Stimulated activated CD4-positive, alpha-beta T cell treated with anti-CD3 and anti-CD28 coated beads, Interleukin-12 subunit alpha, Interleukin-12 subunit beta, amount 100 ng/mL, for 4 hours (primary cell): ENCODE measurements at regions not wholly inside any gene's neighbourhood (a gene's known extent, or its start where the extent isn't known, plus 50 kb on each side); places are given as distances from the start of the nearest gene placed in this dataset.
"Not testable (repeated sequence)": the region's sequence is repeated elsewhere in the genome, so short reads cannot be mapped to it uniquely, and the experiment has no call there.

Experiments
- DNase-seq: peaks from one replicate; pipeline ENCODE4 v3.0.0-alpha.2; 2020

- no peak for DNase-seq
These were observed 816.3 kb upstream of the SEMA6D start for GRCh38 chr15:46901001-46901400.

GRCh38 chr15:46917721-46918252 is 799.5 kb upstream of the SEMA6D start:
- no peak for DNase-seq

DNA sequence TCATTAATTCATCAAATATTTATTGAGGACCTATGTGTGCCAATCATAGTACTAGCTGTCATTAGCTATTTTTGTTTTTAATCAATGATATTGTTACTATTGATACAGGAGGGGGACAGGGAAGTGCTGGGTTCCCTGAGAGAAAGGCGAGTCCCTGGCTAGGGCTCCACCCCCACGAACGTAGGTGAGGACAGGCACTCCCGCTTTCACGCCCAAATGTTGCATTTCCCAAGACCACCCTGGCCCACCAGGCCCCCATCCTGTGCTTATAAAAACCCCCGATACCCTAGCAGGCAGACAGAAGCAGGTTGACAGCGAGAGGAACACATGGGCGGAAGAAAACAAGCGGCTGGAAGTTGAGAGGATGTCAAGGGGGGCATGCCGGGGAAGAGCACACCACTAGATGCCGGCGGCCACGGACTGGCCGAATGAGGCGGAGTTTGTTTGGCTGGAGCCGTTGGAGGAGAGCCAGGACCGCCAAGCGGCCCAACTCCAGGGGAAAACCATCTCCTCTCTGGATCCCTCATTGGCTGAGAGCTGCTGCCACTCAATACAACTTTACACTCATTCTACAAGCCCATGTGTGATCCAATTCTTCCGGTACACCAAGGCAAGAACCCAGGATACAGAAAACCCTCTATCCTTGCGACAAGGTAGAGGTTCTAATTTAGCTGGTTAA is 798.7 kb upstream of the SEMA6D start:
- DNase-seq = no peak

DNA sequence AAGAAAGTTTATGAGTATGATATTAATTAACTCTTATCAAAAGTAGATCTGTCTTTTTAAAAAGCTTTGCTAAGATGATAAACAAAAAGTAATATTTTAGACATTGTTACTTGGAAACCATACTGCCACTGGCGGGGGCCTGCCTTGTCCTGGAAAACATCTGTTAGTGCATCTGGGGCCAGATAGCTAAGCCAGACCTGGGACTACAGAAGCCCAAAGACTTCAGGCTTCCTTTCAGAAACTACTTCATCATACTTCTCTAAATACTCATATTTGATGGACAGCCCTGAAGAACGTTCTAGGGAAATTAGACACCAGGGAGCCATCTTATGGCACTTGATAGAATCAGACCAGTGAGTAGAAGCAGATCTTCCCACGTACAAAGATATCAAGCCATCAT is 795.4 kb upstream of the SEMA6D start:
- DNase-seq = no peak

- no peak for DNase-seq
These were observed 786.9 kb upstream of the SEMA6D start for GRCh38 chr15:46930426-46930825.

GRCh38 chr15:46933332-46933731 is 784.0 kb upstream of the SEMA6D start:
- DNase-seq = no peak

- no peak for DNase-seq
These were observed 782.5 kb upstream of the SEMA6D start for GRCh38 chr15:46934851-46935250.

DNA sequence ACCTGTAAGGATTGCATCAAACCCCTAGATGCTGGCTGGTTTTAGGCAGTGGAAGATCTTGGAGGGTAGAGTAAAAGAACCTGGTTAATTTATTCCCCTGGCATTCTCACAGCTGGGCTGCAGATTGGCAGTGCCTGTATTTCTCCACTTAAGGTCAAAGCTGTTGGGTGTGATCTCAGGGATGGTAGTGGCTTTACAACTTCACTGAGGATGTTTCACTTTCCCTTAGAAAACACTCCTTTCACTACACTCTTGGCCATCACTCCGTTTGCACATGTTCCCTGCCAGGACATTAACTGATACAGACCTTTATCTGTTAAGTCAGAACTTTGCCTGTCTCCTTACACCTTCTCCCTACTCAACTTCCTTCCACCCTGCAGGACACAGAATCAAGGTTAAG is 779.1 kb upstream of the SEMA6D start:
- DNase-seq = no peak

DNA sequence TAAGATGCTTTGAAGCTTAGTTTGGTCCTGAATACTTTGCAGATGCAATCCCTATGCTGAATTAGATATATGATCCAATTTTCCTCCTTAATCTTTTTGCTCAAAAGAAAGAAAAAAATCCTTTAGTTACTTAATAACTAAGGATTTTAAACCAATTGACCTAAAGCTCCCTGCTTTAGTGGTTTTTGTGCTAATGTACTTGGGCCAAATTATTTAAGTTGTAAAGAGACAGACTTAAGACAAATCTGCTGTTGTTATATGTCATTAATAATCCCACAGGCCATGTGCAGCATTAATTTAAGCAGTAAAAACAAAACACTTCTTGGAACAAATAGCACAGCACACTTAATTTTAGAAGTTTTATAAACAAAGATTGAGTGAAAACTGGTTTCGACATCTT is 776.1 kb upstream of the SEMA6D start:
- no peak for DNase-seq

GRCh38 chr15:46946953-46947352 is 770.4 kb upstream of the SEMA6D start:
- no peak for DNase-seq

DNA sequence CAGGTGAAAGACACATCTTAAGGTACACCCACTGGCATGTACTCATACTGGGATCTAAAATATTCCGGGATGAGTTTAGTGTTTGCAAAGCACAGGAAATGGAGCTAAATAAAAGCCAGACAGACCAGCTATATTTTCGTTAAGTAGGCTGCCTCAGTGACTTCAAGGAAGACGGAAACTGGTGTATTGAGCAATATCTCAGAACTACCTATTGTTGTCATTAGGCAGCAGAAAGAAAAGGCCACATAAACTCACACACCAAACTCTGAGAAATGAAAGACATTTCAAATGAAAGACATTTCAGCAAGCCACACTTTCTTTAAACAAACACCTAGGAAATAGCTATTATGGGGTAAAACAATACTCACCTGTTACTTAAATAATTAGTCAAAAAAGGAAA is 761.7 kb upstream of the SEMA6D start:
- no peak for DNase-seq

DNA sequence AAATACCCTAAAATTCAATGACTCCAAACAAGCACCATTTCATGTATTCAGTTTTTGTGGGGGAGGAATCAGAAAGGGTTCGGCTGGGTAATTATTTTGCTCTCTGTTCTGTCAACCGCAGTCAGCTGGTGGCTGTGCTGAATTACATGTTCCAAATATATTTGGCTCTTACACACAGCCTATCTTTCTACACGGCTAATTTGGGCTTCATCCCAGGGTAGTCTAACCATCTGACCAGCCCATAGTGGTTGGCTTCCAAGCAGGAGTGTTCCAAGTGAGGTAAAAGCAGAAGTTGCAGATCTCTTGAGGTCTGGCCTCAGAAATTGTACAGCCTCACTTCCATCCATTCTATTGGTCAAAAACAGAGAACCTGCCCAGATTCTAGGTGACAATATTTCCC is 760.8 kb upstream of the SEMA6D start:
- no peak for DNase-seq

DNA sequence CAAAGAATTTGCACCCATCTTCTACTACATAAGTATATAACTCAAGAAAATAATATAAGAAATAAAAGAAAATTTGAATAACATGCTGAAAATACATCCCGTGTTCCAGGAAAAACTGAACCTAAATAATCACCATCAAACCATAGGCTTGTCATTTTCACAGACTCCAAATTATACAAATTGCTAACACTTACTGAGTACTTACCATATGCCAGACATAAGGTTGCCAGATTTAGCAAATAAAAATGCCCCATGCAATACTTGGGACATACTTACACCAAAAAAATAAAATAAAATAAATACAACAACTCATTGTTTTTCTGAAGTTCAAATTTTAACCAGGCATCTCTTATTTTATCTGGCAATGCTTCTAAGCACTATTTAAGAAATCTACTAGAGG is 760.4 kb upstream of the SEMA6D start:
- no peak for DNase-seq

- no peak for DNase-seq
These were observed 756.7 kb upstream of the SEMA6D start for GRCh38 chr15:46960581-46960980.

GRCh38 chr15:46961795-46962194 is 755.5 kb upstream of the SEMA6D start:
- no peak for DNase-seq

DNA sequence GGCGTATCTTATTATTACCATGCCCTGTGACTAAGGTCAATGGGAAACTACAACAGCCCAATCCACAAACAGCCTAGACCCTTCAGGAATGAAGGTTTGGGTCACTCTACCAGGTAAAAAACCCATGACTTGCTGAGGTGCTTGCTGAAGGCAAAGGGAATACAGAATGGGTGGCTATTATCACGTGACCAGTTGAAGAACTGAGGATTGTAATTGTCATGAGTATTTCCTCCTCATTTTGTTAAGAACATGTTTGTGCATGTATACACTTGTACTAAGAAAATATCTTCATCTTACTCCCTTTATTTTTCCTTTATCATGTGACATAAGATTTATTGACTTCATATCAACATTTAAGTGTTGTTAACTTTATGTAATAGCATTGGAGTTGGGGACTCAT is 729.2 kb upstream of the SEMA6D start:
- DNase-seq = not testable (repeated sequence)

DNA sequence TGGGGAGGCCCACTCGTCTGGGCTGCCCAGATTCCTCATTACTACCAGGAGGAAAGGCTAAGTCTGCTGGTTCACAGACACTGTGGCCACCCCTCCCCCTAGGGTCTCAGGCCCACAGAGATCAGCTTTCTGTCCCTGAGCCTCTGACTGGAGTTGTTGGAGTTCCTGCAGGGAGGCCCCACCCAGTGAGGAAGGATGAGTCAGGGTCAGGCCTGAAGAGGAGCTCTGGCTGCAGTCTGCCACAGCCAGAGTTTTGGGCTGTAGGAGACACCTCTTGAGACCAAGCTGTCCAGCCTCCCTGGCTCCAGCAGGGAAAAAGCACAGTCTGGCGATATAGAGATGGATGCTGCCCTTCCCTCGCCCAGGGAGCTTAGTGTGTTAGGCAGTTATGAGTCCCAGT is 720.9 kb upstream of the SEMA6D start:
- DNase-seq = no peak

DNA sequence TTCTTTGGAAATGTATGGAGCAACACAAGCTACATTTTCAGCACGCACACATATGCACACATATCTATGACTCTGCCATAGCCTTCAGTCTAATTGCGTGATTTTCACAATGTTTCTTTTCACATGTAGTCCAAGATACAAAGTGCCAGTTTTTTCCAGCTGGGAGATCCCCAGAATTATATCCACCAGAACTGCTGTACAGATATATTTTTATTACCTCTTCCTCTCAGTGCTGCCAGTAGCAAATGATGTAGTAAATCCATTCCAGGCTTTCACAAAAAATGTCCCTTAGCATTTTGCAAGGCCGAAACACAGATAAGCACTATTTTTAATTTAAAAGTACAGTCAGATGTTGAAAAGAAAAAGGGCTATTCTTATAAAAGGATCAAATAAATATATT is 719.8 kb upstream of the SEMA6D start:
- DNase-seq = no peak

DNA sequence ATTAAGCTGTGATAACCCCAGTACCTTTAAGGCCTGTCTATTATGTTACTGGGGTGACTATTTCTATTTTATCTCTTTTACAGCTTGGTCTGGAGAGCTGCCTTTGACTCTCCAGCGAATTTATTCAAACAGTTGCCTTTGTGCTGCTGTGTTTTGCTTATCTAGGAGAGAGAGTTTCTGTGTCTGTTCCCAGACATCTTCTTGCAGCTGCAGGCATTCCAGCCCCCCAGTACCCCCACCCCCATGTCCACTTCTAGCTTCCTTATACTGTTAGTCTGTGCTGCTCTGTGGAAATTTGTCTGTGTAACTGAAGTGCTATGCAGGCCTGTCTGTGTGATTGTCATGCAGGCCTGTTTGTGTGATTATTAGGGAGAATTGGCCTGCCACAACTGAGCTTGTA is 713.7 kb upstream of the SEMA6D start:
- DNase-seq = no peak

DNA sequence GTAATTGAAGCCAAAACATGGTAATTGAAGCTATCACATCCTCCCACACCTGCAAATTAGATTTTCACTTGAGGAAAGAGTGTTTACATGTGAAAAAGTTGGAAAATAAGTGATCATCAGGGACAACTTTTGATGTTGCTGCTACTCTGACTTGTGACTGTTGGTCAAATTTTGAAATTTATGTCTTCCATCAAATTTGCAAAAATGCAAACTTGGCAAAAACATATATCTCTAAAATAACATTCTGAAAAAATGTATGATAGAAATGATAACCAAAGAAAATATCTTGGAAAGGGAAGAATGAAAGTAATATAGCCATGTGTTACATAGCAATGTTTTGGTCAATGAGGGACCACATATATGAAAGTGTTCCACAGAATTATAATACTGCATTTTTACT is 703.9 kb upstream of the SEMA6D start:
- no peak for DNase-seq

- DNase-seq = no peak
These were observed 689.9 kb upstream of the SEMA6D start for GRCh38 chr15:47027322-47027946.

GRCh38 chr15:47035475-47036406 is 681.6 kb upstream of the SEMA6D start:
- DNase-seq = no peak

GRCh38 chr15:47037003-47037402 is 680.3 kb upstream of the SEMA6D start:
- DNase-seq = no peak

DNA sequence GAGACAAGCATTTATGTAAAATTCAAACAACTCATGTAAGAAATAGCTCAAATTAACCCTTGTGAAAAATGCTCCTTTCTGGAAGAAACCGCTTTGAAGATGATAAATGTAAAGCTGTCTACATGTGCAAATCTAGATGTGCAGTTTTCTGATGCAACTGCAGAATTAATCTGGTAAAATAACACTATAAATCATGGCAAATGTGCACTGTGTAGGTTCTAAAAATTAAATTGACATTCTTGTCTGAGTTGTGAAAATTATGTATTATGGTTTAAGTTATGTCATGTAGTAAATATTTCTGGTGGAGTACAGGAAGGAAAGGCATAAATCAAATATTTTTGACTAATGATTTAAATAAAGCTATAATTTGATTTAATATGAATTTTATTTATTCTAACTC is 678.1 kb upstream of the SEMA6D start:
- no peak for DNase-seq
